ENCODE measurements at regions not wholly inside any gene's neighbourhood (a gene's known extent, or its start where the extent isn't known, plus 50 kb on each side); places are given as distances from the start of the nearest gene placed in this dataset.

DNA sequence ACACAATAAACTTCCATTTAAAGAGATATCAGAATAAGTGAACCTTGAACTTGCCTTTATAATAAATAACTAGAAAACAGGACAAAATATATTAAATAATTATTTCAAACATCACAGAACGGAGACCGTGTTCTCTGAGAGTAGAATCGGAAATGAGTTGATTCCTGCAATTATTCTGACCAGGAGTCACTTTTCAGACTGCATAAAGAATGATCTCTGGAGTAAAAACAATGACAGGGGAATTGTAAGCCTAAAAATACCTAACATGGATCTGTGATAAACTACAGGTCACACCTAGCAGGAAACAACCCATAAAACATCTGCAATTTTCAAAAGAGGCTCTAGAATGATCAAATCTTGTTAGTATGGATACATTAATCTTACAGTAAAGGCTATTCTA, 577.5 kb upstream of the SORCS1 start:
- Histone ChIP-seq H3K9me3 (ENCODE audit: control insufficient read depth, insufficient read depth, low read length) (no peaks in the 10 kb centered on the region), H3K56ac (ENCODE audit: extremely low read depth, insufficient read depth, low read length) (no peak overlapping the region), H3K23ac (ENCODE audit: low read depth, low read length) (no peak overlapping the region), H4K91ac (ENCODE audit: insufficient read depth, low read depth, low read length) (no peak overlapping the region), H3K4me1 (ENCODE audit: control insufficient read depth, insufficient read depth, low read length) (no peaks in the 10 kb centered on the region), H2AK5ac (ENCODE audit: low read depth, low read length) (no peak overlapping the region), H3K4me2 (ENCODE audit: low read depth, low read length) (no peak overlapping the region), H2AK9ac (replicated peaks; ENCODE audit: low read depth, low read length, poor library complexity) (no peak overlapping the region), H3K27ac (ENCODE audit: insufficient read depth, low read length) (no peak overlapping the region), H3K27me3 (ENCODE audit: control insufficient read depth, insufficient read depth, low read length) (no peaks in the 10 kb centered on the region), H3K4me3 (ENCODE audit: insufficient read depth, low read depth, low read length) (no peak overlapping the region), H3K36me3 (ENCODE audit: control insufficient read depth, insufficient read depth, low read length) (no peaks in the 10 kb centered on the region), H2BK120ac (ENCODE audit: low read depth, low read length) (no peak overlapping the region), H2BK20ac (ENCODE audit: low read depth, low read length) (no peak overlapping the region), H4K8ac (ENCODE audit: low read depth in 2 of 2, low read length in 2 of 2) (no peak overlapping the region), H3K14ac (replicated peaks; ENCODE audit: low read depth, low read length) (no peak overlapping the region), H3K9me1 (ENCODE audit: insufficient read depth, low read length) (no peaks in the 10 kb centered on the region), H3K18ac (ENCODE audit: low read depth, low read length) (no peak overlapping the region), H3K9ac (ENCODE audit: low read depth, low read length) (no peak overlapping the region), H4K20me1 (ENCODE audit: insufficient read depth, low read length) (no peaks in the 10 kb centered on the region), H3K79me1 (ENCODE audit: low read depth in 1 of 2, low read length in 2 of 2) (no peaks in the 10 kb centered on the region), H3K4ac (ENCODE audit: low read depth, low read length) (no peak overlapping the region), H4K5ac (ENCODE audit: low read depth, low read length) (no peak overlapping the region), H2AFZ (replicated peaks; ENCODE audit: low read length, poor library complexity) (no peak overlapping the region), H2BK15ac (ENCODE audit: low read depth, low read length) (no peak overlapping the region), H2BK5ac (ENCODE audit: low read depth, low read length, poor library complexity, severe bottlenecking) (no peak overlapping the region)
- DNase-seq, result no peak
- CTCF ChIA-PET, result no interaction called here
- TF ChIP-seq, protein P1, sequence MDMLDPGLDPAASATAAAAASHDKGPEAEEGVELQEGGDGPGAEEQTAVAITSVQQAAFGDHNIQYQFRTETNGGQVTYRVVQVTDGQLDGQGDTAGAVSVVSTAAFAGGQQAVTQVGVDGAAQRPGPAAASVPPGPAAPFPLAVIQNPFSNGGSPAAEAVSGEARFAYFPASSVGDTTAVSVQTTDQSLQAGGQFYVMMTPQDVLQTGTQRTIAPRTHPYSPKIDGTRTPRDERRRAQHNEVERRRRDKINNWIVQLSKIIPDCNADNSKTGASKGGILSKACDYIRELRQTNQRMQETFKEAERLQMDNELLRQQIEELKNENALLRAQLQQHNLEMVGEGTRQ (IDR thresholded peaks at IDR 0.05; ENCODE audit: low read depth, low read length), result no peak
- no peak for TF ChIP-seq BHLHE40 (IDR thresholded peaks at IDR 0.05; ENCODE audit: low read depth, low read length)
- TF ChIP-seq MXI1 (IDR thresholded peaks at IDR 0.05; ENCODE audit: borderline replicate concordance, low read depth, low read length), result no peak
- no peak for TF ChIP-seq MAFK (IDR thresholded peaks at IDR 0.05; ENCODE audit: low read depth, low read length)
- no peak for TF ChIP-seq RCOR1 (IDR thresholded peaks at IDR 0.05; ENCODE audit: insufficient replicate concordance, low read length)
- no peak for TF ChIP-seq RFX5 (IDR thresholded peaks at IDR 0.05; ENCODE audit: low read depth, low read length)
- no peak for TF ChIP-seq CHD1 (IDR thresholded peaks at IDR 0.05; ENCODE audit: low read depth, low read length)
- no peak for TF ChIP-seq CEBPB (IDR thresholded peaks at IDR 0.05; ENCODE audit: low read depth, low read length)
- TF ChIP-seq FOS (IDR thresholded peaks at IDR 0.05; ENCODE audit: low read depth, low read length), result no peak
- TF ChIP-seq, protein P2, sequence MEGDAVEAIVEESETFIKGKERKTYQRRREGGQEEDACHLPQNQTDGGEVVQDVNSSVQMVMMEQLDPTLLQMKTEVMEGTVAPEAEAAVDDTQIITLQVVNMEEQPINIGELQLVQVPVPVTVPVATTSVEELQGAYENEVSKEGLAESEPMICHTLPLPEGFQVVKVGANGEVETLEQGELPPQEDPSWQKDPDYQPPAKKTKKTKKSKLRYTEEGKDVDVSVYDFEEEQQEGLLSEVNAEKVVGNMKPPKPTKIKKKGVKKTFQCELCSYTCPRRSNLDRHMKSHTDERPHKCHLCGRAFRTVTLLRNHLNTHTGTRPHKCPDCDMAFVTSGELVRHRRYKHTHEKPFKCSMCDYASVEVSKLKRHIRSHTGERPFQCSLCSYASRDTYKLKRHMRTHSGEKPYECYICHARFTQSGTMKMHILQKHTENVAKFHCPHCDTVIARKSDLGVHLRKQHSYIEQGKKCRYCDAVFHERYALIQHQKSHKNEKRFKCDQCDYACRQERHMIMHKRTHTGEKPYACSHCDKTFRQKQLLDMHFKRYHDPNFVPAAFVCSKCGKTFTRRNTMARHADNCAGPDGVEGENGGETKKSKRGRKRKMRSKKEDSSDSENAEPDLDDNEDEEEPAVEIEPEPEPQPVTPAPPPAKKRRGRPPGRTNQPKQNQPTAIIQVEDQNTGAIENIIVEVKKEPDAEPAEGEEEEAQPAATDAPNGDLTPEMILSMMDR (conservative IDR thresholded peaks at IDR 0.05; ENCODE audit: low read depth, low read length), result no peak
- no CpG with 5 or more reads among the region's 3 CpGs for WGBS, 2 experiments (ENCODE audit: extremely low coverage in 2 of 2, insufficient read length in 1 of 2)
- no peak for ATAC-seq (ENCODE audit: low read depth)
- dilution Hi-C loops (cut with HindIII; ENCODE audit: low sequenced_read_pairs, unreplicated experiment) (no loop called here), intact Hi-C loops (cut with micrococcal nuclease) (no loop called here), in situ Hi-C loops (cut with MboI; ENCODE audit: low sequenced_read_pairs) (no loop called here)
- POLR2A ChIA-PET (ENCODE audit: unreplicated experiment), result no interaction called here
- BruUV-seq (replicated peaks), result no TSS peak

All from IMR-90 (cell line).